ENCODE measurements at regions not wholly inside any gene's neighbourhood (a gene's known extent, or its start where the extent isn't known, plus 50 kb on each side); places are given as distances from the start of the nearest gene placed in this dataset.

- H3K9me3 ChIP-seq (ENCODE audit: control insufficient read depth, low read length): no peaks in the 10 kb centered on the region
- H3K36me3 ChIP-seq (ENCODE audit: control insufficient read depth, insufficient read depth, low read length): no peaks in the 10 kb centered on the region
- 84% methylated on average over 2 of the region's 2 CpGs; no CpG with 5 or more reads in 1 of the 2 experiments for WGBS, 2 experiments (ENCODE audit: insufficient coverage in 2 of 2)
- no peaks in the 10 kb centered on the region for H3K4me1 ChIP-seq (ENCODE audit: control insufficient read depth, insufficient read depth, low read length, poor library complexity, severe bottlenecking)
- no peak overlapping the region for H3K27ac ChIP-seq (ENCODE audit: low read depth, low read length, severe bottlenecking)
- H3K4me3 ChIP-seq (ENCODE audit: extremely low read depth, insufficient read depth, low read length, poor library complexity, severe bottlenecking): no peak overlapping the region
These were observed 1128.2 kb upstream of the PCDH9 start for GRCh38 chr13:68358294-68358705.

GRCh38 chr13:68350554-68350953 is 1120.4 kb upstream of the PCDH9 start:
- Histone ChIP-seq H3K4me1 (ENCODE audit: control insufficient read depth, insufficient read depth, low read length, poor library complexity, severe bottlenecking) (no peaks in the 10 kb centered on the region), H3K9me3 (ENCODE audit: control insufficient read depth, low read length) (no peaks in the 10 kb centered on the region), H3K36me3 (ENCODE audit: control insufficient read depth, insufficient read depth, low read length) (no peaks in the 10 kb centered on the region), H3K27ac (ENCODE audit: low read depth, low read length, severe bottlenecking) (no peak overlapping the region), H3K4me3 (ENCODE audit: extremely low read depth, insufficient read depth, low read length, poor library complexity, severe bottlenecking) (no peak overlapping the region)
- WGBS, 2 experiments (ENCODE audit: insufficient coverage in 2 of 2): no CpG with 5 or more reads among the region's 2 CpGs

- Histone ChIP-seq H3K4me3 (ENCODE audit: extremely low read depth, insufficient read depth, low read length, poor library complexity, severe bottlenecking) (no peak overlapping the region), H3K4me1 (ENCODE audit: control insufficient read depth, insufficient read depth, low read length, poor library complexity, severe bottlenecking) (no peaks in the 10 kb centered on the region), H3K36me3 (ENCODE audit: control insufficient read depth, insufficient read depth, low read length) (no peaks in the 10 kb centered on the region), H3K9me3 (ENCODE audit: control insufficient read depth, low read length) (peaks cover 8% of the 10 kb centered on the region), H3K27ac (ENCODE audit: low read depth, low read length, severe bottlenecking) (no peak overlapping the region)
- WGBS, 2 experiments (ENCODE audit: insufficient coverage in 2 of 2): 83% methylated on average over 1 of the region's 3 CpGs; no CpG with 5 or more reads in 1 of the 2 experiments
These were observed 1117.1 kb upstream of the PCDH9 start for GRCh38 chr13:68347220-68347619.

GRCh38 chr13:68345963-68346531 is 1115.9 kb upstream of the PCDH9 start:
- WGBS, 2 experiments (ENCODE audit: insufficient coverage in 2 of 2): no CpG with 5 or more reads among the region's 1 CpG
- Histone ChIP-seq H3K36me3 (ENCODE audit: control insufficient read depth, insufficient read depth, low read length) (no peaks in the 10 kb centered on the region), H3K4me1 (ENCODE audit: control insufficient read depth, insufficient read depth, low read length, poor library complexity, severe bottlenecking) (no peaks in the 10 kb centered on the region), H3K9me3 (ENCODE audit: control insufficient read depth, low read length) (peaks cover 8% of the 10 kb centered on the region), H3K4me3 (ENCODE audit: extremely low read depth, insufficient read depth, low read length, poor library complexity, severe bottlenecking) (no peak overlapping the region), H3K27ac (ENCODE audit: low read depth, low read length, severe bottlenecking) (no peak overlapping the region)

- Histone ChIP-seq H3K4me3 (ENCODE audit: extremely low read depth, insufficient read depth, low read length, poor library complexity, severe bottlenecking) (no peak overlapping the region), H3K4me1 (ENCODE audit: control insufficient read depth, insufficient read depth, low read length, poor library complexity, severe bottlenecking) (no peaks in the 10 kb centered on the region), H3K9me3 (ENCODE audit: control insufficient read depth, low read length) (peaks cover 3% of the 10 kb centered on the region), H3K27ac (ENCODE audit: low read depth, low read length, severe bottlenecking) (no peak overlapping the region), H3K36me3 (ENCODE audit: control insufficient read depth, insufficient read depth, low read length) (no peaks in the 10 kb centered on the region)
- 78 to 93% methylated on average over 1 to 2 of the region's 2 CpGs for WGBS, 2 experiments (ENCODE audit: insufficient coverage in 2 of 2)
These were observed 1093.0 kb upstream of the PCDH9 start for GRCh38 chr13:68323124-68323523.

- no peaks in the 10 kb centered on the region for H3K36me3 ChIP-seq (ENCODE audit: control insufficient read depth, insufficient read depth, low read length)
- no peaks in the 10 kb centered on the region for H3K4me1 ChIP-seq (ENCODE audit: control insufficient read depth, insufficient read depth, low read length, poor library complexity, severe bottlenecking)
- WGBS, 2 experiments (ENCODE audit: insufficient coverage in 2 of 2): 83 to 86% methylated on average over 2 of the region's 2 CpGs
- H3K4me3 ChIP-seq (ENCODE audit: extremely low read depth, insufficient read depth, low read length, poor library complexity, severe bottlenecking): no peak overlapping the region
- H3K27ac ChIP-seq (ENCODE audit: low read depth, low read length, severe bottlenecking): no peak overlapping the region
- peaks cover 3% of the 10 kb centered on the region for H3K9me3 ChIP-seq (ENCODE audit: control insufficient read depth, low read length)
These were observed 1089.2 kb upstream of the PCDH9 start for GRCh38 chr13:68319384-68319783.

GRCh38 chr13:68304286-68304893 is 1074.3 kb upstream of the PCDH9 start:
- H3K4me3 ChIP-seq (ENCODE audit: extremely low read depth, insufficient read depth, low read length, poor library complexity, severe bottlenecking): no peak overlapping the region
- H3K27ac ChIP-seq (ENCODE audit: low read depth, low read length, severe bottlenecking): no peak overlapping the region
- no peaks in the 10 kb centered on the region for H3K9me3 ChIP-seq (ENCODE audit: control insufficient read depth, low read length)
- WGBS, 2 experiments (ENCODE audit: insufficient coverage in 2 of 2): no CpG with 5 or more reads among the region's 1 CpG
- H3K36me3 ChIP-seq (ENCODE audit: control insufficient read depth, insufficient read depth, low read length): no peaks in the 10 kb centered on the region
- H3K4me1 ChIP-seq (ENCODE audit: control insufficient read depth, insufficient read depth, low read length, poor library complexity, severe bottlenecking): no peaks in the 10 kb centered on the region

- Histone ChIP-seq H3K27ac (ENCODE audit: low read depth, low read length, severe bottlenecking) (no peak overlapping the region), H3K4me1 (ENCODE audit: control insufficient read depth, insufficient read depth, low read length, poor library complexity, severe bottlenecking) (no peaks in the 10 kb centered on the region), H3K4me3 (ENCODE audit: extremely low read depth, insufficient read depth, low read length, poor library complexity, severe bottlenecking) (no peak overlapping the region), H3K36me3 (ENCODE audit: control insufficient read depth, insufficient read depth, low read length) (no peaks in the 10 kb centered on the region), H3K9me3 (ENCODE audit: control insufficient read depth, low read length) (no peaks in the 10 kb centered on the region)
These were observed 1063.5 kb upstream of the PCDH9 start for GRCh38 chr13:68293631-68294030.

GRCh38 chr13:68292601-68293000 is 1062.5 kb upstream of the PCDH9 start:
- Histone ChIP-seq H3K4me1 (ENCODE audit: control insufficient read depth, insufficient read depth, low read length, poor library complexity, severe bottlenecking) (no peaks in the 10 kb centered on the region), H3K4me3 (ENCODE audit: extremely low read depth, insufficient read depth, low read length, poor library complexity, severe bottlenecking) (no peak overlapping the region), H3K36me3 (ENCODE audit: control insufficient read depth, insufficient read depth, low read length) (no peaks in the 10 kb centered on the region), H3K9me3 (ENCODE audit: control insufficient read depth, low read length) (no peaks in the 10 kb centered on the region), H3K27ac (ENCODE audit: low read depth, low read length, severe bottlenecking) (no peak overlapping the region)
- no CpG with 5 or more reads among the region's 2 CpGs for WGBS, 2 experiments (ENCODE audit: insufficient coverage in 2 of 2)

GRCh38 chr13:68291595-68291994 is 1061.5 kb upstream of the PCDH9 start:
- no peaks in the 10 kb centered on the region for H3K9me3 ChIP-seq (ENCODE audit: control insufficient read depth, low read length)
- H3K27ac ChIP-seq (ENCODE audit: low read depth, low read length, severe bottlenecking): no peak overlapping the region
- WGBS, 2 experiments (ENCODE audit: insufficient coverage in 2 of 2): 79% methylated on average over 2 of the region's 4 CpGs; no CpG with 5 or more reads in 1 of the 2 experiments
- H3K4me1 ChIP-seq (ENCODE audit: control insufficient read depth, insufficient read depth, low read length, poor library complexity, severe bottlenecking): no peaks in the 10 kb centered on the region
- no peaks in the 10 kb centered on the region for H3K36me3 ChIP-seq (ENCODE audit: control insufficient read depth, insufficient read depth, low read length)
- H3K4me3 ChIP-seq (ENCODE audit: extremely low read depth, insufficient read depth, low read length, poor library complexity, severe bottlenecking): no peak overlapping the region

GRCh38 chr13:68275758-68276157 is 1045.6 kb upstream of the PCDH9 start:
- no peak overlapping the region for H3K27ac ChIP-seq (ENCODE audit: low read depth, low read length, severe bottlenecking)
- WGBS, 2 experiments (ENCODE audit: insufficient coverage in 2 of 2): no CpG with 5 or more reads among the region's 1 CpG
- no peak overlapping the region for H3K4me3 ChIP-seq (ENCODE audit: extremely low read depth, insufficient read depth, low read length, poor library complexity, severe bottlenecking)
- H3K4me1 ChIP-seq (ENCODE audit: control insufficient read depth, insufficient read depth, low read length, poor library complexity, severe bottlenecking): no peaks in the 10 kb centered on the region
- no peaks in the 10 kb centered on the region for H3K36me3 ChIP-seq (ENCODE audit: control insufficient read depth, insufficient read depth, low read length)
- H3K9me3 ChIP-seq (ENCODE audit: control insufficient read depth, low read length): peaks cover 18% of the 10 kb centered on the region

Measured in mesodermal cell (in vitro differentiated cells).